Heart right ventricle (tissue), 16 donors: ENCODE measurements at regions not wholly inside any gene's neighbourhood (a gene's known extent, or its start where the extent isn't known, plus 50 kb on each side); places are given as distances from the start of the nearest gene placed in this dataset.

Source experiments
- ATAC-seq, 8 donors: fragments of 200-7000 bp; cut with Tn5 transposase; one replicate each; pipeline ENCODE4 v1.9.1; 2020; ENCODE audit warnings: mild to moderate bottlenecking in 8 of 8, moderate library complexity in 8 of 8, moderate number of reproducible peaks in 1 of 8
- DNase-seq, 2 donors: peaks; one replicate each; pipeline ENCODE4 v3.0.0-alpha.2; 2020
- H3K27ac ChIP-seq, 10 donors: fragments of 200-600 bp; sonication (generic) in 2 of 10; one replicate each; pipeline versions ENCODE4 v1.5.0 to v1.8.0; 2020 to 2022; ENCODE audit warnings: mild to moderate bottlenecking in 3 of 10
- H3K27me3 ChIP-seq, 7 donors: fragments of 200-600 bp; one replicate each; pipeline ENCODE4 v1.8.0; 2021 to 2022; ENCODE audit warnings: mild to moderate bottlenecking in 2 of 7
- H3K36me3 ChIP-seq, 9 donors: fragments of 200-600 bp; sonication (generic) in 1 of 9; one replicate each; pipeline versions ENCODE4 v1.5.0 to v1.8.0; 2020 to 2022; ENCODE audit warnings: mild to moderate bottlenecking in 2 of 9
- H3K4me1 ChIP-seq, 9 donors: fragments of 200-600 bp; sonication (generic) in 1 of 9; one replicate each; pipeline versions ENCODE4 v1.5.0 to v1.8.0; 2020 to 2022; ENCODE audit warnings: mild to moderate bottlenecking in 4 of 9
- H3K4me3 ChIP-seq, 10 donors: fragments of 200-600 bp; sonication (generic) in 2 of 10; one replicate each; pipeline versions ENCODE4 v1.5.0 to v1.8.0; 2020 to 2022; ENCODE audit warnings: mild to moderate bottlenecking in 7 of 10, moderate library complexity in 2 of 10
- H3K9me3 ChIP-seq, 11 donors: fragments of 200-600 bp in 10 of 11; sonication (generic) in 2 of 11; one replicate each; pipeline versions ENCODE4 v1.5.0 to v1.8.0; 2013 to 2022; ENCODE audit warnings: mild to moderate bottlenecking in 2 of 11, control low read depth in 1 of 11, moderate library complexity in 1 of 11
- CTCF ChIP-seq, 9 donors: fragments of 200-600 bp; sonication (generic) in 2 of 9; IDR thresholded peaks; one replicate each; pipeline versions ENCODE4 v1.5.0 to v1.8.0; 2021 to 2022; ENCODE audit warnings: antibody characterized with exemption in 9 of 9, mild to moderate bottlenecking in 5 of 9, moderate library complexity in 1 of 9
- WGBS, 2 donors: extraction: QIAGEN DNeasy Blood & Tissue Kit; methylation state at CpG; one replicate each; pipeline ENCODE4 v1.1.7; 2013; ENCODE audit warnings: inconsistent platforms in 1 of 2; 5-methylcytosine and 5-hydroxymethylcytosine counted together
- intact Hi-C, 10 donors: fragments of 100-400 bp; cut with DNase I; formaldehyde crosslinking; loops; one replicate each; pipeline versions ENCODE4 v1.11.1 to v1.14.2; 2022
- donor health status: Arrhythmogenic right ventricular cardiomyopathy.
- donor health status: ischemic (EF 13 %, LVEDD 7.1; RV severe dilation, severe dysfunction).
- donor health status: healthy with polysubstance abuse.
- donor health status: DM: no; HTN: yes; CAD: no.
- donor health status: DM: no; HTN: no; CAD: no.
- donor health status: ischemic (EF 25% LVEDD 6.9; RV normal size, moderate dysfunction).
- donor health status: ischemic (EF 25% LVEDD 5.7; RV mildly dilated, moderate dysfunction).
- donor health status: healthy.
- donor health status: DM: yes; HTN: yes; CAD: no.
- donor health status: Ischemic cardiomyopathy.
- donor health status: ischemic (EF 35%, LVEDD 5.7; RV mildly dilated, moderate dysfunction).
- donor health status: nonischemic (EF 11% LVEDD 7.7; RV severe dilation, severe dysfunction).
- donor health status: DM: yes; HTN: yes; CAD: no.
- donor health status: PGD.
- donor health status: ischemic (EF 29% LVEDD 5.4; RV normal size, mild dysfunction).
- donor health status: nonischemic (EF 23%, LVEDD 6.1; RV moderate dilation, normal function).

- no peak for TF ChIP-seq CTCF (IDR thresholded peaks at IDR 0.05)
- H3K4me1 ChIP-seq = no peaks in the 10 kb centered on the region
- whole genome bisulfite sequencing, 2 donors = 77 to 85% methylated on average over 6 of the region's 6 CpGs
- no peak overlapping the region for H3K4me3 ChIP-seq
- DNase-seq (no peak), ATAC-seq (no peak)
- peaks cover 0 to 20% (median 0%) of the 10 kb centered on the region in 7 donors for H3K27me3 ChIP-seq
- H3K36me3 ChIP-seq = no peaks in the 10 kb centered on the region
- H3K27ac ChIP-seq = no peak overlapping the region
- intact Hi-C loops = no loop called here
- H3K9me3 ChIP-seq = peaks cover 0 to 30% (median 0%) of the 10 kb centered on the region in 11 donors
Measured at GRCh38 chr11:116438651-116439360, 334.0 kb downstream of the BUD13 start.

- Histone ChIP-seq H3K36me3 (no peaks in the 10 kb centered on the region), H3K4me1 (no peaks in the 10 kb centered on the region), H3K27me3 (peaks cover 0 to 22% (median 0%) of the 10 kb centered on the region in 7 donors), H3K27ac (no peak overlapping the region), H3K4me3 (no peak overlapping the region), H3K9me3 (peaks cover 0 to 4% (median 0%) of the 10 kb centered on the region in 11 donors)
- no peak for TF ChIP-seq CTCF (IDR thresholded peaks at IDR 0.05)
- DNase-seq = no peak
- no peak for ATAC-seq
- WGBS, 2 donors = 35 to 43% methylated on average over 2 of the region's 2 CpGs
- intact Hi-C loops = no loop called here
Measured at GRCh38 chr11:116434986-116435385, 337.8 kb downstream of the BUD13 start.

- H3K4me1 ChIP-seq = peaks cover 0 to 14% (median 10%) of the 10 kb centered on the region in 9 donors
- WGBS, 2 donors = 91 to 92% methylated on average over 9 of the region's 9 CpGs
- H3K27ac ChIP-seq = no peak overlapping the region
- no peaks in the 10 kb centered on the region for H3K36me3 ChIP-seq
- DNase-seq (no peak), ATAC-seq (no peak)
- no peak for TF ChIP-seq CTCF (IDR thresholded peaks at IDR 0.05)
- peaks cover 0 to 22% (median 0%) of the 10 kb centered on the region in 7 donors for H3K27me3 ChIP-seq
- intact Hi-C loops = no loop called here
- H3K4me3 ChIP-seq = no peak overlapping the region
- H3K9me3 ChIP-seq = no peaks in the 10 kb centered on the region
Measured at GRCh38 chr11:116432301-116432700, 340.5 kb downstream of the BUD13 start.

GRCh38 chr11:116431842-116432241, 340.9 kb downstream of the BUD13 start:
- Histone ChIP-seq H3K36me3 (no peaks in the 10 kb centered on the region), H3K9me3 (no peaks in the 10 kb centered on the region), H3K4me3 (no peak overlapping the region), H3K4me1 (peaks cover 0 to 14% (median 10%) of the 10 kb centered on the region in 9 donors), H3K27me3 (peaks cover 0 to 22% (median 0%) of the 10 kb centered on the region in 7 donors), H3K27ac (no peak overlapping the region)
- TF ChIP-seq CTCF (IDR thresholded peaks at IDR 0.05) = no peak
- DNase-seq = no peak
- intact Hi-C loops = no loop called here
- 53% methylated on average over 1 of the region's 1 CpG for WGBS, 2 donors
- no peak for ATAC-seq
